ENCODE measurements at regions not wholly inside any gene's neighbourhood (a gene's known extent, or its start where the extent isn't known, plus 50 kb on each side); places are given as distances from the start of the nearest gene placed in this dataset.

- Histone ChIP-seq H3K27me3 (replicated peaks in 2 of 5; ENCODE audit: control insufficient read depth in 4 of 5, insufficient read depth in 5 of 5, low read length in 4 of 5) (no peaks in the 10 kb centered on the region), H3K27ac (ENCODE audit: insufficient read depth in 1 of 2, low read depth in 1 of 2, low read length in 2 of 2, poor library complexity in 1 of 2, severe bottlenecking in 2 of 2) (no peak overlapping the region), H3K9me3 (ENCODE audit: control extremely low read depth in 1 of 5, control insufficient read depth in 4 of 5, insufficient read depth in 2 of 5, low read depth in 1 of 5, low read length in 4 of 5) (no peaks in the 10 kb centered on the region), H3K36me3 (ENCODE audit: control insufficient read depth in 4 of 4, insufficient read depth in 4 of 4, low read length in 3 of 4) (no peaks in the 10 kb centered on the region), H3K4me3 (ENCODE audit: control insufficient read depth in 1 of 7, extremely low read depth in 1 of 7, insufficient read depth in 4 of 7, low read depth in 2 of 7, low read length in 6 of 7) (no peak overlapping the region), H3K4me1 (ENCODE audit: control extremely low read depth in 1 of 4, control insufficient read depth in 4 of 4, insufficient read depth in 4 of 4, low read length in 3 of 4) (no peaks in the 10 kb centered on the region)
- ChIA-PET POLR2A (no interaction called here), CTCF (no interaction called here)
- no peak for DNase-seq
- WGBS (ENCODE audit: insufficient coverage): 100% methylated on average over 1 of the region's 2 CpGs
Measured at GRCh38 chr4:35771571-35771970, 472.7 kb downstream of the ARAP2 start.

- Histone ChIP-seq H3K4me1 (ENCODE audit: control extremely low read depth in 1 of 4, control insufficient read depth in 4 of 4, insufficient read depth in 4 of 4, low read length in 3 of 4) (no peaks in the 10 kb centered on the region), H3K27me3 (replicated peaks in 2 of 5; ENCODE audit: control insufficient read depth in 4 of 5, insufficient read depth in 5 of 5, low read length in 4 of 5) (no peaks in the 10 kb centered on the region), H3K4me3 (ENCODE audit: control insufficient read depth in 1 of 7, extremely low read depth in 1 of 7, insufficient read depth in 4 of 7, low read depth in 2 of 7, low read length in 6 of 7) (no peak overlapping the region), H3K27ac (ENCODE audit: insufficient read depth in 1 of 2, low read depth in 1 of 2, low read length in 2 of 2, poor library complexity in 1 of 2, severe bottlenecking in 2 of 2) (no peak overlapping the region), H3K36me3 (ENCODE audit: control insufficient read depth in 4 of 4, insufficient read depth in 4 of 4, low read length in 3 of 4) (no peaks in the 10 kb centered on the region), H3K9me3 (ENCODE audit: control extremely low read depth in 1 of 5, control insufficient read depth in 4 of 5, insufficient read depth in 2 of 5, low read depth in 1 of 5, low read length in 4 of 5) (no peaks in the 10 kb centered on the region)
- no peak for DNase-seq
- ChIA-PET CTCF (no interaction called here), POLR2A (no interaction called here)
- WGBS (ENCODE audit: insufficient coverage): 83% methylated on average over 1 of the region's 2 CpGs
Measured at GRCh38 chr4:35772291-35772690, 472.0 kb downstream of the ARAP2 start.

- 100% methylated on average over 1 of the region's 1 CpG for WGBS (ENCODE audit: insufficient coverage)
- ChIA-PET CTCF (no interaction called here), POLR2A (no interaction called here)
Measured at GRCh38 chr4:35789899-35790574, 454.3 kb downstream of the ARAP2 start.

GRCh38 chr4:35793045-35793722, 451.1 kb downstream of the ARAP2 start:
- peak in 2 of 3 donors; percentile 33 to 46 for DNase-seq
- no peaks in the 10 kb centered on the region for H3K27me3 ChIP-seq (replicated peaks in 2 of 5; ENCODE audit: control insufficient read depth in 4 of 5, insufficient read depth in 5 of 5, low read length in 4 of 5)
- no peak overlapping the region for H3K4me3 ChIP-seq (ENCODE audit: control insufficient read depth in 1 of 7, extremely low read depth in 1 of 7, insufficient read depth in 4 of 7, low read depth in 2 of 7, low read length in 6 of 7)
- POLR2A ChIA-PET: no interaction called here
- H3K9me3 ChIP-seq (ENCODE audit: control extremely low read depth in 1 of 5, control insufficient read depth in 4 of 5, insufficient read depth in 2 of 5, low read depth in 1 of 5, low read length in 4 of 5): peaks cover 0 to 9% (median 0%) of the 10 kb centered on the region in 5 experiments
- WGBS (ENCODE audit: insufficient coverage): 100% methylated on average over 1 of the region's 1 CpG
- no peak overlapping the region for H3K27ac ChIP-seq (ENCODE audit: insufficient read depth in 1 of 2, low read depth in 1 of 2, low read length in 2 of 2, poor library complexity in 1 of 2, severe bottlenecking in 2 of 2)
- H3K36me3 ChIP-seq (ENCODE audit: control insufficient read depth in 4 of 4, insufficient read depth in 4 of 4, low read length in 3 of 4): no peaks in the 10 kb centered on the region
- peaks cover 0 to 3% (median 0%) of the 10 kb centered on the region in 4 experiments for H3K4me1 ChIP-seq (ENCODE audit: control extremely low read depth in 1 of 4, control insufficient read depth in 4 of 4, insufficient read depth in 4 of 4, low read length in 3 of 4)
- CTCF ChIA-PET: no interaction called here

More at GRCh38 chr4:35789899-35790574, 454.3 kb downstream of the ARAP2 start:
- H3K9me3 ChIP-seq (ENCODE audit: control extremely low read depth in 1 of 5, control insufficient read depth in 4 of 5, insufficient read depth in 2 of 5, low read depth in 1 of 5, low read length in 4 of 5): peaks cover 0 to 4% (median 0%) of the 10 kb centered on the region in 5 experiments
- H3K27me3 ChIP-seq (replicated peaks in 2 of 5; ENCODE audit: control insufficient read depth in 4 of 5, insufficient read depth in 5 of 5, low read length in 4 of 5): no peaks in the 10 kb centered on the region
- DNase-seq: no peak
- H3K36me3 ChIP-seq (ENCODE audit: control insufficient read depth in 4 of 4, insufficient read depth in 4 of 4, low read length in 3 of 4): no peaks in the 10 kb centered on the region
- no peak overlapping the region for H3K4me3 ChIP-seq (ENCODE audit: control insufficient read depth in 1 of 7, extremely low read depth in 1 of 7, insufficient read depth in 4 of 7, low read depth in 2 of 7, low read length in 6 of 7)
- H3K27ac ChIP-seq (ENCODE audit: insufficient read depth in 1 of 2, low read depth in 1 of 2, low read length in 2 of 2, poor library complexity in 1 of 2, severe bottlenecking in 2 of 2): no peak overlapping the region
- peaks cover 0 to 3% (median 0%) of the 10 kb centered on the region in 4 experiments for H3K4me1 ChIP-seq (ENCODE audit: control extremely low read depth in 1 of 4, control insufficient read depth in 4 of 4, insufficient read depth in 4 of 4, low read length in 3 of 4)

GRCh38 chr4:35793766-35794165, 450.5 kb downstream of the ARAP2 start:
- ChIA-PET CTCF (no interaction called here), POLR2A (no interaction called here)
- WGBS (ENCODE audit: insufficient coverage): no CpG with 5 or more reads among the region's 1 CpG
- peak in 1 of 3 donors; percentile 1 for DNase-seq
- H3K9me3 ChIP-seq (ENCODE audit: control extremely low read depth in 1 of 5, control insufficient read depth in 4 of 5, insufficient read depth in 2 of 5, low read depth in 1 of 5, low read length in 4 of 5): peaks cover 0 to 9% (median 0%) of the 10 kb centered on the region in 5 experiments
- H3K36me3 ChIP-seq (ENCODE audit: control insufficient read depth in 4 of 4, insufficient read depth in 4 of 4, low read length in 3 of 4): no peaks in the 10 kb centered on the region
- H3K4me1 ChIP-seq (ENCODE audit: control extremely low read depth in 1 of 4, control insufficient read depth in 4 of 4, insufficient read depth in 4 of 4, low read length in 3 of 4): peaks cover 0 to 3% (median 0%) of the 10 kb centered on the region in 4 experiments
- H3K27me3 ChIP-seq (replicated peaks in 2 of 5; ENCODE audit: control insufficient read depth in 4 of 5, insufficient read depth in 5 of 5, low read length in 4 of 5): no peaks in the 10 kb centered on the region
- no peak overlapping the region for H3K4me3 ChIP-seq (ENCODE audit: control insufficient read depth in 1 of 7, extremely low read depth in 1 of 7, insufficient read depth in 4 of 7, low read depth in 2 of 7, low read length in 6 of 7)
- H3K27ac ChIP-seq (ENCODE audit: insufficient read depth in 1 of 2, low read depth in 1 of 2, low read length in 2 of 2, poor library complexity in 1 of 2, severe bottlenecking in 2 of 2): no peak overlapping the region

- 94% methylated on average over 4 of the region's 5 CpGs for WGBS (ENCODE audit: insufficient coverage)
- no peak overlapping the region for H3K4me3 ChIP-seq (ENCODE audit: control insufficient read depth in 1 of 7, extremely low read depth in 1 of 7, insufficient read depth in 4 of 7, low read depth in 2 of 7, low read length in 6 of 7)
- H3K27ac ChIP-seq (ENCODE audit: insufficient read depth in 1 of 2, low read depth in 1 of 2, low read length in 2 of 2, poor library complexity in 1 of 2, severe bottlenecking in 2 of 2): no peak overlapping the region
- no peaks in the 10 kb centered on the region for H3K4me1 ChIP-seq (ENCODE audit: control extremely low read depth in 1 of 4, control insufficient read depth in 4 of 4, insufficient read depth in 4 of 4, low read length in 3 of 4)
- no peak for DNase-seq
- CTCF ChIA-PET: interaction anchor here (0.8 kb wide), 1 partner anchor 13 kb away, joined by 3 read pairs; no protein-coding TSS in a partner anchor
- H3K9me3 ChIP-seq (ENCODE audit: control extremely low read depth in 1 of 5, control insufficient read depth in 4 of 5, insufficient read depth in 2 of 5, low read depth in 1 of 5, low read length in 4 of 5): peaks cover 0 to 9% (median 0%) of the 10 kb centered on the region in 5 experiments
- POLR2A ChIA-PET: no interaction called here
- H3K27me3 ChIP-seq (replicated peaks in 2 of 5; ENCODE audit: control insufficient read depth in 4 of 5, insufficient read depth in 5 of 5, low read length in 4 of 5): no peaks in the 10 kb centered on the region
- no peaks in the 10 kb centered on the region for H3K36me3 ChIP-seq (ENCODE audit: control insufficient read depth in 4 of 4, insufficient read depth in 4 of 4, low read length in 3 of 4)
Measured at GRCh38 chr4:35800669-35801068, 443.6 kb downstream of the ARAP2 start.

- ChIA-PET CTCF (interaction anchor here (0.6 kb wide), 1 partner anchor 551 kb away, joined by 3 read pairs; no protein-coding TSS in a partner anchor), POLR2A (no interaction called here)
Measured at GRCh38 chr4:35802644-35803043, 441.7 kb downstream of the ARAP2 start.

More at GRCh38 chr4:35802644-35803043, 441.7 kb downstream of the ARAP2 start:
- 100% methylated on average over 2 of the region's 2 CpGs for WGBS (ENCODE audit: insufficient coverage)
- Histone ChIP-seq H3K27ac (ENCODE audit: insufficient read depth in 1 of 2, low read depth in 1 of 2, low read length in 2 of 2, poor library complexity in 1 of 2, severe bottlenecking in 2 of 2) (no peak overlapping the region), H3K4me1 (ENCODE audit: control extremely low read depth in 1 of 4, control insufficient read depth in 4 of 4, insufficient read depth in 4 of 4, low read length in 3 of 4) (no peaks in the 10 kb centered on the region), H3K9me3 (ENCODE audit: control extremely low read depth in 1 of 5, control insufficient read depth in 4 of 5, insufficient read depth in 2 of 5, low read depth in 1 of 5, low read length in 4 of 5) (no peaks in the 10 kb centered on the region), H3K27me3 (replicated peaks in 2 of 5; ENCODE audit: control insufficient read depth in 4 of 5, insufficient read depth in 5 of 5, low read length in 4 of 5) (no peaks in the 10 kb centered on the region), H3K36me3 (ENCODE audit: control insufficient read depth in 4 of 4, insufficient read depth in 4 of 4, low read length in 3 of 4) (no peaks in the 10 kb centered on the region), H3K4me3 (ENCODE audit: control insufficient read depth in 1 of 7, extremely low read depth in 1 of 7, insufficient read depth in 4 of 7, low read depth in 2 of 7, low read length in 6 of 7) (no peak overlapping the region)
- DNase-seq: no peak

Measured in common myeloid progenitor, CD34-positive (primary cell).